Type B pancreatic cell (in vitro differentiated cells): ENCODE measurements at regions not wholly inside any gene's neighbourhood (a gene's known extent, or its start where the extent isn't known, plus 50 kb on each side); places are given as distances from the start of the nearest gene placed in this dataset.
A peak's percentile ranks its signal among the peaks of the same experiment; 100 is the strongest.

Experiments
- DNase-seq: peaks from one replicate; pipeline ENCODE4 v3.0.0; 2021; ENCODE audit warnings: mixed read lengths; ENCODE audit not compliant: unreplicated experiment; ENCODE audit errors: extremely low spot score
- H3K27ac Mint-ChIP-seq: 2 replicates; pipeline ENCODE4 v1.8.0; 2021; ENCODE audit warnings: mild to moderate bottlenecking, mixed read lengths
- H3K27me3 Mint-ChIP-seq: 2 replicates; pipeline ENCODE4 v1.8.0; 2021; ENCODE audit warnings: mixed read lengths
- H3K36me3 Mint-ChIP-seq: 2 replicates; pipeline ENCODE4 v1.8.0; 2021; ENCODE audit warnings: mixed read lengths
- H3K4me1 Mint-ChIP-seq: one replicate; pipeline ENCODE4 v1.8.0; 2021; ENCODE audit warnings: mixed read lengths; ENCODE audit not compliant: unreplicated experiment
- H3K4me3 Mint-ChIP-seq: 2 replicates; pipeline ENCODE4 v1.8.0; 2021; ENCODE audit warnings: mild to moderate bottlenecking, mixed read lengths
- H3K9me3 Mint-ChIP-seq: 2 replicates; pipeline ENCODE4 v1.8.0; 2021; ENCODE audit warnings: mixed read lengths
- CTCF ChIP-seq: fragments of 200-600 bp; sonication (generic); conservative IDR thresholded peaks from 2 replicates; pipeline ENCODE4 v1.5.0; 2021; ENCODE audit warnings: antibody characterized with exemption, mild to moderate bottlenecking

GRCh38 chr4:179569549-179569948 is 2127.3 kb upstream of the AGA start:
- H3K27me3 Mint-ChIP-seq = no peaks in the 10 kb centered on the region
- TF ChIP-seq CTCF = no peak
- H3K9me3 Mint-ChIP-seq = no peaks in the 10 kb centered on the region
- no peaks in the 10 kb centered on the region for H3K36me3 Mint-ChIP-seq
- DNase-seq = no peak
- no peak overlapping the region for H3K4me3 Mint-ChIP-seq
- H3K4me1 Mint-ChIP-seq = no peaks in the 10 kb centered on the region
- H3K27ac Mint-ChIP-seq = no peak overlapping the region

DNA sequence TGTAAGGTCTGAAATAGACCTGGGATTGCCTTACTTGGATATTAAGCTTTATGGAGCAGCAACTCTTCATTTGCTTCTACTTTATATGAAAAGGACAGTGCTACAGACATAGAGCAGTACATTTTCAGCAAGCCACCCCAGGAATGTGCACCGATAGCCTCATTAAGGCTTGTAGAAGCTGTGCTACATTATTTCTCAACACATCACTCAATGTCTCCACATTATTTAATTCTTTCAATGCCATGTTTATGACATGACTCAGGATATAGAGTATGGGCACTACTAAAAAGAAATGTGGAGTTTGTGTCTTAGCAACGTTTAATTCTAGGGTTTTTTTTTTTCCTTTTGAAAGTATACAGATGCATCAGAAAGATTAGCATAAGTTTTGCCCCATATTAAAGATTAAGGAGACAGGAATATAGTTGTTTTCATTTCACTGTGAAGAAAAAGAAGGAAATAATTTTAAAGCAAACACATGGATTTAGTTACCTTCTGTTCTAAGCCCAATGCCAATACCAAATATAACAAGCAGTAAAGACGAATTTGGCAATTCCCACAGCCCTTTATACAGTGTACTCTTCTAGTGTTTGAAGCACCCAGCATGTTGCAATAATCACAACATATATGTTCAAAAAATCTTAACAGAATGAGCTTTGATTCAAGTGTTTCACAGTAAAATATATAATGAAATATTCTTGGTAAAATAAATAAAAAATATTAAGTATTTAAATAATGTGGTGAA is 2140.1 kb upstream of the AGA start:
- H3K27ac Mint-ChIP-seq = no peak overlapping the region
- H3K27me3 Mint-ChIP-seq = no peaks in the 10 kb centered on the region
- H3K9me3 Mint-ChIP-seq = no peaks in the 10 kb centered on the region
- no peak for TF ChIP-seq CTCF
- DNase-seq = no peak
- no peaks in the 10 kb centered on the region for H3K36me3 Mint-ChIP-seq
- H3K4me3 Mint-ChIP-seq = no peak overlapping the region
- H3K4me1 Mint-ChIP-seq = peaks cover 5% of the 10 kb centered on the region

GRCh38 chr4:179583221-179583620 is 2141.0 kb upstream of the AGA start:
- no peaks in the 10 kb centered on the region for H3K9me3 Mint-ChIP-seq
- no peaks in the 10 kb centered on the region for H3K36me3 Mint-ChIP-seq
- peaks cover 5% of the 10 kb centered on the region for H3K4me1 Mint-ChIP-seq
- TF ChIP-seq CTCF = no peak
- DNase-seq = no peak
- H3K27ac Mint-ChIP-seq = no peak overlapping the region
- no peak overlapping the region for H3K4me3 Mint-ChIP-seq
- H3K27me3 Mint-ChIP-seq = no peaks in the 10 kb centered on the region

- H3K36me3 Mint-ChIP-seq = no peaks in the 10 kb centered on the region
- no peaks in the 10 kb centered on the region for H3K9me3 Mint-ChIP-seq
- DNase-seq = no peak
- H3K27me3 Mint-ChIP-seq = no peaks in the 10 kb centered on the region
- no peak overlapping the region for H3K4me3 Mint-ChIP-seq
- peaks cover 5% of the 10 kb centered on the region for H3K4me1 Mint-ChIP-seq
- TF ChIP-seq CTCF = no peak
- H3K27ac Mint-ChIP-seq = peak overlapping the region; percentile 1
Measured at GRCh38 chr4:179584101-179584500, 2141.9 kb upstream of the AGA start.

- peaks cover 5% of the 10 kb centered on the region for H3K4me1 Mint-ChIP-seq
- no peak for TF ChIP-seq CTCF
Measured at GRCh38 chr4:179585761-179586160, 2143.5 kb upstream of the AGA start.

More at GRCh38 chr4:179585761-179586160, 2143.5 kb upstream of the AGA start:
- H3K36me3 Mint-ChIP-seq = no peaks in the 10 kb centered on the region
- no peak overlapping the region for H3K27ac Mint-ChIP-seq
- no peaks in the 10 kb centered on the region for H3K9me3 Mint-ChIP-seq
- H3K27me3 Mint-ChIP-seq = no peaks in the 10 kb centered on the region
- no peak overlapping the region for H3K4me3 Mint-ChIP-seq
- DNase-seq = no peak
